Colonic mucosa (tissue), 4 donors: ENCODE measurements at regions not wholly inside any gene's neighbourhood (a gene's known extent, or its start where the extent isn't known, plus 50 kb on each side); places are given as distances from the start of the nearest gene placed in this dataset.
A peak's percentile ranks its signal among the peaks of the same experiment; 100 is the strongest.
"Not testable (repeated sequence)": the region's sequence is repeated elsewhere in the genome, so short reads cannot be mapped to it uniquely, and the experiment has no call there.

Source experiments
- DNase-seq: peaks from one replicate; pipeline ENCODE4 v3.0.0-alpha.2; 2020
- H3K27ac ChIP-seq: fragments of 200-600 bp; one replicate; pipeline ENCODE4 v1.8.0; 2021
- H3K27me3 ChIP-seq: fragments of 200-600 bp; one replicate; pipeline ENCODE4 v1.8.0; 2021
- H3K36me3 ChIP-seq: fragments of 200-600 bp; one replicate; pipeline ENCODE4 v1.8.0; 2021
- H3K4me1 ChIP-seq: fragments of 200-600 bp; one replicate; pipeline ENCODE4 v1.8.0; 2021; ENCODE audit warnings: mild to moderate bottlenecking
- H3K4me3 ChIP-seq: fragments of 200-600 bp; one replicate; pipeline ENCODE4 v1.8.0; 2021
- H3K9ac ChIP-seq, 2 donors: one replicate each; pipeline ENCODE4 v1.7.0; 2013; ENCODE audit warnings: control low read depth in 2 of 2, low read depth in 2 of 2, low read length in 2 of 2
- H3K9me3 ChIP-seq: fragments of 200-600 bp; one replicate; pipeline ENCODE4 v1.8.0; 2021
- intact Hi-C: fragments of 100-400 bp; cut with DNase I; formaldehyde crosslinking; loops from one replicate; pipeline ENCODE4 v1.14.1; 2022
- TF ChIP-seq, protein P1 (sequence below): fragments of 200-600 bp; IDR thresholded peaks from one replicate; pipeline ENCODE4 v1.8.0; 2022; ENCODE audit warnings: antibody characterized with exemption, mild to moderate bottlenecking
- donor health status: healthy.
- donor health status: DM: no; HTN: no; CAD: no.
- donor health status: DM: no; HTN: no; CAD: no.

DNA sequence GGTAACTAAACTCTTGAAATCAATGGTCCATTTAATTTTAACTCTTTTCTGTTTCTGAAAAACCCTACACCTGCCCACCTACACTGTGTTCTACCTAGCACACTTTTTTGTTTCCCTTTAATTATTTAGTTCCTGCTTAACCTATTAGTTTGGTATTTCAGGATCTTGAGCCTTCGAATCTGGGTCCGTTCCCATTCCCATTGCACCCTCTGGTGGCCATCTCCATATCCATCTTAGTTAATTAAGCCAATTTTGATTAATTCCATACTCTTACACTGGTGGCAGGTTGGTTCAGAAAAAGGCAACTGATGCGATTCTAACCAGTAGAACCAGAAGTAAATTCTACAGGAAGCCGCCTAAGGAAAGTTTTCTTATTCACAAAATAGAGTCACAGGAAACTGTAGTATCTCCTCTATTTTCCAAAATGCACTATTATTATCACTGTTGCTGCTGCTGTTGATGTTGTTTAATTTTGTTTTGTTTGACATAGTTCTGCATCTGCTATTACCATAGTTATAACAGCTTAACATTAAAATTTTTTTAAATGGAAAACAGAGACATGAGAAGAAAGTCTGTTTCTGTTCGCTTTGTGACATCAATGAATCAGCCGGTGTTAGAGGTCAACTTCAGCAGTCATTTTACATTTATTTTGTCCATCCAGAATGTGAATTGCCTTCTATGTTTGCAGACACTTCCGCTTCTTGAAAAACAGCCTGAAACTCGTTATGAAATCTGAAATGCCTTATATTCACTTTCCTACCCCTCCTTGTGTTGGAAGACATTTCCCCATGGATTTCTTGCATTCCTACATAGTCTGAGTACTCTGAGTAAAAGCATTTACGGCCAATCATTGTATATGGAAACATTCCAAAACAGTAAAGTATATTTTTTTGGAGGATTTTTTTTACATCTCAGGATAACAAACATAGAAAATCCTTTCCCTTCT, 115.5 kb upstream of the NCAM2 start:
- intact Hi-C loops: no loop called here
- no peak overlapping the region for H3K4me3 ChIP-seq
- TF ChIP-seq, protein P1, sequence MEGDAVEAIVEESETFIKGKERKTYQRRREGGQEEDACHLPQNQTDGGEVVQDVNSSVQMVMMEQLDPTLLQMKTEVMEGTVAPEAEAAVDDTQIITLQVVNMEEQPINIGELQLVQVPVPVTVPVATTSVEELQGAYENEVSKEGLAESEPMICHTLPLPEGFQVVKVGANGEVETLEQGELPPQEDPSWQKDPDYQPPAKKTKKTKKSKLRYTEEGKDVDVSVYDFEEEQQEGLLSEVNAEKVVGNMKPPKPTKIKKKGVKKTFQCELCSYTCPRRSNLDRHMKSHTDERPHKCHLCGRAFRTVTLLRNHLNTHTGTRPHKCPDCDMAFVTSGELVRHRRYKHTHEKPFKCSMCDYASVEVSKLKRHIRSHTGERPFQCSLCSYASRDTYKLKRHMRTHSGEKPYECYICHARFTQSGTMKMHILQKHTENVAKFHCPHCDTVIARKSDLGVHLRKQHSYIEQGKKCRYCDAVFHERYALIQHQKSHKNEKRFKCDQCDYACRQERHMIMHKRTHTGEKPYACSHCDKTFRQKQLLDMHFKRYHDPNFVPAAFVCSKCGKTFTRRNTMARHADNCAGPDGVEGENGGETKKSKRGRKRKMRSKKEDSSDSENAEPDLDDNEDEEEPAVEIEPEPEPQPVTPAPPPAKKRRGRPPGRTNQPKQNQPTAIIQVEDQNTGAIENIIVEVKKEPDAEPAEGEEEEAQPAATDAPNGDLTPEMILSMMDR: no peak
- no peaks in the 10 kb centered on the region for H3K36me3 ChIP-seq
- no peaks in the 10 kb centered on the region for H3K4me1 ChIP-seq
- no peaks in the 10 kb centered on the region for H3K9me3 ChIP-seq
- no peak overlapping the region for H3K27ac ChIP-seq
- H3K27me3 ChIP-seq: no peaks in the 10 kb centered on the region
- peak; percentile 28 for DNase-seq
- no peak overlapping the region for H3K9ac ChIP-seq

DNA sequence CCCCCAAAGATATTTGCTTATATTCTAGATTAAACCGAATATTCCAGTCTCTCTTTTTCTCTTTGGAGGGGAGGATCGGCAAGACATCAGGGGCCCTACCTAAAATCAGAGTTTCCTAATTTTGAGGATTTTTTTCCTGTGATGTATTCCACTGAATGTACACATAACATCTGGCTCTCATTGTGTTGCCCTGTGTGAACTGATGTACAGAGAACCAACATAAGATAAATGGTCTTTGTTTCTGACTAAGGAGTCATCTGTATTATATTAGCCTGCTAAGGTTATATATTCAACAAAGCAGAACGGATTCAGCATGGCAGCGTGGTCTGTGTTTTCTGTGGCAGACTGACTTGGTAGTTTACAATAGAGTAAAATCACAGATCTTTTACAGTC, 114.8 kb upstream of the NCAM2 start:
- H3K4me3 ChIP-seq: no peak overlapping the region
- TF ChIP-seq, protein P1: no peak
- no peaks in the 10 kb centered on the region for H3K9me3 ChIP-seq
- DNase-seq: no peak
- H3K9ac ChIP-seq: no peak overlapping the region
- no peak overlapping the region for H3K27ac ChIP-seq
- intact Hi-C loops: no loop called here
- no peaks in the 10 kb centered on the region for H3K36me3 ChIP-seq
- H3K27me3 ChIP-seq: no peaks in the 10 kb centered on the region
- no peaks in the 10 kb centered on the region for H3K4me1 ChIP-seq

DNA sequence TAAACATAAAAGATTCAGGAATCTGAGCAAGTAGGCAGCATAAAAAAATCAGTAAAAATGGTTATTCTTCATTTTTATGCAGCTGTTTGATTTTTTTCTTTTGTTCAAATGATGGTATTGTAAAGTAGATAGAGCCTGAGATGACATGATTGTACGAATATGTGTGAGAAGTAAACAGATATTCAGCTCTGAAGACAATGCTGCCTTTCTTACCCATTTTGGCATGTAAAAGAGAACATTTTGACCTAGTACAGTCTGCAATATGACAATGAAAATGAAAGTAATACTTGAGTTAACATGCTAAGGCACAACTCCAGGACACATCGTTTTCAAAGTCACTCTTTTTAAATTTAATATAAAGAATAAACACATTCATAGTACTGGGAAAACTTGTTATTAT, 95.7 kb upstream of the NCAM2 start:
- Histone ChIP-seq H3K9me3 (no peaks in the 10 kb centered on the region), H3K27me3 (no peaks in the 10 kb centered on the region), H3K9ac (no peak overlapping the region), H3K36me3 (no peaks in the 10 kb centered on the region), H3K27ac (no peak overlapping the region), H3K4me1 (no peaks in the 10 kb centered on the region), H3K4me3 (no peak overlapping the region)
- TF ChIP-seq, protein P1: no peak
- intact Hi-C loops: no loop called here
- DNase-seq: no peak

DNA sequence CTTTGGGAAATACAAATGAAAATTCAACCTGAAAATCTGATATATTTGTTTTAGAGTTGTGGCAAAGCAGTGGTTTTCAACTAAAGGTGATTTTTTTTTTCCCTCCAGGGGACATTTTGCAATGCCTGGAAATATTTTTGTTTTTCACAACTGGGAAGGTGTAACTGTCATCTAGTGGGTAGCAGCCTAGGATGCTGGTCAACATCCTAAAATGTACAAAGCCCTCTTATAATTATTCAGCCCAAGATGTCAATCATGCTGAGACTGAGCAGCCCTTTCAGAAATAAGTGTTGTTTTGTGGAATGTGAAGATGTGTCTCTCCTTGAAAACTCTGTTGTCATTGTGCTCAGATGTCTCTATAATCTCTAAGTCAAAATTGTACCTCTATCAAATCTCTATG, 95.2 kb upstream of the NCAM2 start:
- Histone ChIP-seq H3K36me3 (no peaks in the 10 kb centered on the region), H3K9ac (no peak overlapping the region), H3K9me3 (no peaks in the 10 kb centered on the region), H3K4me3 (no peak overlapping the region), H3K27me3 (no peaks in the 10 kb centered on the region), H3K4me1 (no peaks in the 10 kb centered on the region), H3K27ac (no peak overlapping the region)
- intact Hi-C loops: no loop called here
- no peak for DNase-seq
- TF ChIP-seq, protein P1: no peak

DNA sequence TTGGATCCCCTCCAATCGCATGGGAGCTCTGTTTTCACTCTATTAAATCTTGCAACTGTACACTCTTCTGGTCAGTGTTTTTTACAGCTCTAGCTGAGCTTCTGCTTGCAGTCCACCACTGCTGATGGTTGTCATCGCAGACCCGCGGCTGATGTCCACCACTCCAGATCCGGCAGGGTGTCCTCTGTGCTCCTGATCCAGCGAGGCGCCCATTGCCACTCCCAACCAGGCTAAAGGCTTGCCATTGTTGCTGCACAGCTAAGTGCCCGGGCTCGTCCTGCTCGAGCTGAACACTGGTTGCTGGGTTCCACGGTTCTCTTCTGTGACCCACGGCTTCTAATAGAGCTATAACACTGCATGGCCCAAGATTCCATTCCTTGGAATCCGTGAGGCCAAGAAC, 70.7 kb upstream of the NCAM2 start:
- intact Hi-C loops, H3K4me1 ChIP-seq, H3K4me3 ChIP-seq, H3K9me3 ChIP-seq, H3K27ac ChIP-seq, H3K27me3 ChIP-seq, H3K36me3 ChIP-seq, DNase-seq, H3K9ac ChIP-seq: not testable (repeated sequence)

DNA sequence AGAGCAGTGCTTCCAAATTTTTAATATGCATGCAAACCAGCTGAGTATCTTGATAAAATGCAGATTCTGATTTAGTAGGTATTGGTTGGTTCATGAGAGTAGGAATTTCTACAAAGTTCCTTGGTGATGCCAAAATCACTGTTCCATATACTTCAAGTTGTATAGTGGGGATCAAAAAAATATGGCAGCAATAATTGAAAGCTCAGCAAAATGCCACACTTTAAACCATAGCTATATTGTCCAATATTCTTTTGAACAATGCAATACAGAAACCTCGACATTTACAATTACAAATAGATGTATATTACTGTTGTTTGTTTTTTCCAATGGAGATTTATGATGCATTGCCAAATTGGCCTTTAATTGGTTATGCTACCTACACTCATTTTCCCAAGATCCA, 55.7 kb upstream of the NCAM2 start:
- Histone ChIP-seq H3K4me1 (no peaks in the 10 kb centered on the region), H3K27me3 (no peaks in the 10 kb centered on the region), H3K4me3 (no peak overlapping the region), H3K9ac (no peak overlapping the region), H3K36me3 (no peaks in the 10 kb centered on the region), H3K9me3 (no peaks in the 10 kb centered on the region), H3K27ac (no peak overlapping the region)
- no peak for DNase-seq
- intact Hi-C loops: no loop called here
- TF ChIP-seq, protein P1: no peak
